Stimulated activated CD4-positive, alpha-beta T cell treated with anti-CD3 and anti-CD28 coated beads, Interleukin-4, amount 100 ng/mL, for 24 hours (primary cell): ENCODE measurements at regions not wholly inside any gene's neighbourhood (a gene's known extent, or its start where the extent isn't known, plus 50 kb on each side); places are given as distances from the start of the nearest gene placed in this dataset.
"Not testable (repeated sequence)": the region's sequence is repeated elsewhere in the genome, so short reads cannot be mapped to it uniquely, and the experiment has no call there.

Experiments
- DNase-seq: peaks from one replicate; pipeline ENCODE4 v3.0.0-alpha.2; 2020

- DNase-seq, result no peak
Measured at GRCh38 chr6:53446151-53446550, 97.4 kb upstream of the ELOVL5 start.

GRCh38 chr6:53441761-53442160, 93.0 kb upstream of the ELOVL5 start:
- no peak for DNase-seq

DNA sequence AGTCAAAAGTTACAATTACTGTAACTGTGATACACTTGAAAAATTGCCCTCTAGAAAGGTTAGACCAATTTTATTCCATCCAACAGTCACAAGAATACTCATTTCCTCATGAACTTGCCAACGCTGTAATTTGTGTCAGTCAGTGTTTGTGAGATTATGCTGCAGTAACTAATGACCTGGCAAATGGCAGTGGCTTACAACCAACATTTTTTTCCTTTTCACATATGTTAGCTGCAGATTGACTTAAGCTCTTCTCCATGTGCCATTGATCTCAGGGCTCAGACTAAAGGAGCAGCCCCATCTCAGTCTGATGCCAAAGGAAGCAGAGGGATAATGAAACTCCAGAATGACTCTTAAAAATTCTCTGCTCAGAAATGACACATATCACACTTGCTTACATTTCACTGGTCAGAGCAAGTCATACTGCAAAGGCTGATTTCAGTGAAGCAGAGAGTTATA, 92.3 kb upstream of the ELOVL5 start:
- no peak for DNase-seq

DNA sequence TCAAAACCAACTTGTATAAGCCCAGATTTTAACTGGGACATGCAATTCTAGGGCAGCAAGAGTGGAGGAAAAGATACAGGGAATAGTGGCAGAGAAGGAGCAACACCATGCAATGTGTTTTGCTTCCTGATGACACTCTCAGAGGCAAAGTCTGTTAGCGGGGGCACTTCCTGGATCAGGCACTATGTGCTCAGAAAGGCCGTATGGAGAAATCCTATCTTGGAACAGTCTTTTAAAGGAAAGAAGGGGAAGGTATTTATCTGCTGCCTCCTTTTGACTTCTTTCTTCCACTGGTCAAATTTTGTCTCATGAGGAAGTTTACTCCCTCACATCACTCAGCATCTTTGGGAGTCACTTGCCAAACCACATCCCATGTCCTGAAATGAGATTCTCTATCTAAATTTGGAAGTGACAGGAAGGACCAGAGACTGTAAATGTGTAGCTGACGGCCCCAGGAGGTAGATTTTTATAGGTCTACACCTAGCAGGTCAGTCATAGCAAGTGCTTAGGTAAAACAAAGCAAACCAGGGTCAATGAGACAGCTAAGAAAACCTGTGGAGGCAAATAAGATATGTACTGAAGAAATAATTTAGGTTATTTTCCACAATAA, 91.7 kb upstream of the ELOVL5 start:
- DNase-seq, result no peak

GRCh38 chr6:53439556-53439955, 90.8 kb upstream of the ELOVL5 start:
- DNase-seq, result no peak

DNA sequence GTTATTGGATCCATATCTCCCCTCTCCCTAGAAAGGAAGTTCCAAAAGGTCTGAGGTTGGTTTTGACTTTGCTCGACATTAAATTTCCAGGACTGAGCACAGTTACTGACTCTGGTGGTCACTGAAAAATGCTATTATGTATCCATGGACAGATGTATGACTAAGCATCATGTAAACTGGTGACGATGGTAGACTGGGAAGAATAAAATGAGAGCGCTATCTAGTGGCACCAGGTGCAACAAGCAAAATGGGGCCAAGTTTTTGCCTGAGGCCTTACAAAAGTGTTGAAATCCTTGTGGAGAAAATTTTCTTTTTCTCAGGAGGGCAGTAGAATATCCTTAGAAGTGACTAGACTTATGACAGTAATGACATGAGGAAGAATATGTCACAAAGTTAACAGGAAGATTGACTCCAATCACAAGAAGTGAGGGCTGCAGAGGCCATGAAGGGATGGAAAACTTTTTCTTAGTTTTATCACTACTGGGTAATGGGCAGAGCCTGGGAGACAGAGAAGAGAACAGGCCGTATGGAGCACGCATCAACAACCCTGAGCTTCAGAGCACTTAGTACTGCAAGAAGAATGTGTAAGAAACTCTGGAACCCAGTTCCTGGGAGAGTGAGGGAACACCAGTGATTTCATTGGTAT, 88.9 kb upstream of the ELOVL5 start:
- DNase-seq, result peak; percentile 22

- DNase-seq, result no peak
Measured at GRCh38 chr6:53436526-53437303, 88.0 kb upstream of the ELOVL5 start.

DNA sequence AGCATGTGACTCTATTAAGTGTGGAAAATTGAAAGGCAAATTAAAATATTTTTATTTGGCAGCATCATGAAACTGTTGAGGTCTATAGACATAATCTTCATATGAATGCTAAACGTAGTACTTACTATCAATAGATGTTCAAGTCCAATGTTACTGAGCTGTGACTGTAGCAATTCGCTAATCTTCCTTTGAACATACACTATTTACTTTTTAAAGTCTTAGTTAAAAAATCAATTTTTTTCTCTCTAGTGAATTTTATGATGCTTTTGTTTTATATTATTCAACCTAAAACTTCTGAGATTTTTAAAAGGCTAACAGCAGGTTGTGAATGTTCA, 85.2 kb upstream of the ELOVL5 start:
- DNase-seq, result no peak

GRCh38 chr6:53433261-53433950, 84.7 kb upstream of the ELOVL5 start:
- no peak for DNase-seq

DNA sequence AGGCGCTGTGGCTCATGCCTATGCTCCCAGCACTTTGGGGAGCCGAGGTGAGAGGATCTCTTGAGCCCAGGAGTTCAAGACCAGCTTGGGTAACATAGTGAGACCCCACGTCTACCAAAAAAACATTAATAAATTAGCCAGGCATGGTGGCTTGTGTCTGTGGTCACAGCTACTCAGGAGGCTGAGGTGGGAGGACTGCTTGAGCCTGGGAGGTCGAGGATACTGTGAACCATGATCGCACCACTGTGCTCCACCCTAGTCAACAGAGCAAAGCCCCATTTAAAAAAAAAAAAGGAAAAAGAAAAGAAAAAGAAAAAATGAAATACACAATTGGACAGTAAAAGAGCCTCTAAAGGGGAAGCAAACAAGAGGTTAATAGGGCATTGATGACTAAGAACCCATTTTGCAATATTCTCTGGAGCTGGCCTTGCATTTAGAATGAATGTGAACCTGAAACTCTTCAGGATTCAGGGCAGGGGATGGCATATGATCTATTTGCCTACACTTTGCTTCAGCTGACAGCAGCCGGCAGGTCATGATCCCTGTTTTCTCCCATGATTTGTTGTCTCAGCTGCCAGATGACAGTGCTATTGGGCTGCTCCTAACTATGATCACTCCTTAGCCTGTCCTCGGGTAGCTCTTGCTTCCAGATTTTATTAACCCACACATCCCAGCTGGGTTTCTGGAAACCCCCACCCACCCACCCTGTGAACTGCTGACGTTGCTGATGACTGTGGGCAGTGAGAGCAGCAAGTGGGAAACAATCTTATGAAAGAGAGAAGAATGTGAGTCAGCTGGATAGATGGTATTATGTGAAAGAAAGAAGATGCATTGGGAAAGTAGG, 83.8 kb upstream of the ELOVL5 start:
- no peak for DNase-seq

DNA sequence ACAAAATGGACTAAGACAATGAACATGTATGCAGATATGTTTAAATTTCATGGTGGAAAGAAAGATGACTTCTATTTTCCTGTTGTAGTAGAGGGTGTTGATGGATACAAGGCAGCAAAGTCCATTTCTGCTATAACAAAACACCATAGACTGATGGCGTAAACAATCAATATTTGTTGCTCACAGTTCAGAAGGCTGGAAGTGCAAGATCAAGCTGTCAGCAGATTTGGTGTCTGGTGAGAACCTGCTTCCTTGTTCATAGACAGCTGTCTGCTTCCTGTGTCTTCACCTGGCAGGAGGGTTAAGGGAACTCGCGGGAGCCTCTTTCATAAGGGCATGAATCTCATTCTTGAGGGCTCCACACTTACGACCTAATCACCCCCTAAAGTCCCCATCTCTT, 83.0 kb upstream of the ELOVL5 start:
- no peak for DNase-seq

- no peak for DNase-seq
Measured at GRCh38 chr6:53429401-53429800, 80.7 kb upstream of the ELOVL5 start.

- DNase-seq, result no peak
Measured at GRCh38 chr6:53428886-53429285, 80.1 kb upstream of the ELOVL5 start.

DNA sequence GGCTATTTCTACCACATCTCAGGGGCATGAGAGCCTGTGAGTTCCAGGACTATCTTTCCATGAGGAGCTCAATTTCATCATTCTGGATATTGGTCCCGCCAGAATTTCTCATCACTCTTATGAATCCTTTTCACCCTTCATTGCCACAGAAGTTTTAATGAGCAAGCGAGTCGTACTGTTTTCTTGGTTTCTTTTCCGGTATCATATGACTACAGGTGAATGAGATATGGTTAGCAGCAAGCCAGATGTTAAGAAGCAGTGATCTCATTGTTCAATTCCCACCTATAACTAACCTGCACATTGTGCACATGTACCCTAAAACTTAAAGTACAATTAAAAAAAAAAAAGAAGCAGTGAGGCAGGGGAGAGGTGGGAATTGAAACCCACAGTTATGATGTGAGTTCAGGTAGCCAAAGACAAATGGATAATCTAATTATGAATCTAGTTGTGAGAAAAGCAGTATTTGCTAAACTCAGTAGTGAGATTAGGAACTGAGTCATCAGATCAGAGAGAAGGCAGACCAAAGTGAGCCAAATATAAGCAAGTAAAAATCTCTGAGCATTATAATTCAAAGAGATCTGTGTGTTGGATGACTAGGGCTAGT, 78.0 kb upstream of the ELOVL5 start:
- no peak for DNase-seq

GRCh38 chr6:53426117-53426516, 77.4 kb upstream of the ELOVL5 start:
- DNase-seq, result no peak

GRCh38 chr6:53424976-53425718, 76.4 kb upstream of the ELOVL5 start:
- DNase-seq, result no peak

DNA sequence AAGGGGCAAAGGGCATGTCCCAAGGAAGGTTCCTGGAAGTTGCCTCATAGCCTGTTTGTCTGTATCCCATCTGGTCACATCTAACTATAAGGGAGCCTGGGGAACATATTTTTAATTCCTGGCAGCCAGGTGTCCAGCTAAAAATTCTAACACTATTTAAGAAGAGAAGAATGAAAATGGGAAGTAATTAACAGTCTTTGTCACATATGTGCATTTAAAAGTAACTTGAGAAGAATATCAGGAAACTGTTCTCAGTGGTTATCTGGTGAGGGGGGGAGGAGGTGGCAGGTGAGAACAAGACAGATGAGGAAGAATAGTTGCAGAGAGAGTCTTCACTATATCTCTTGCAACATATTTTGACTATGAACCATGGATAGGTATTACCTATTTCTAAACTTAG, 75.5 kb upstream of the ELOVL5 start:
- no peak for DNase-seq

GRCh38 chr6:53423560-53423959, 74.8 kb upstream of the ELOVL5 start:
- not testable (repeated sequence) for DNase-seq

DNA sequence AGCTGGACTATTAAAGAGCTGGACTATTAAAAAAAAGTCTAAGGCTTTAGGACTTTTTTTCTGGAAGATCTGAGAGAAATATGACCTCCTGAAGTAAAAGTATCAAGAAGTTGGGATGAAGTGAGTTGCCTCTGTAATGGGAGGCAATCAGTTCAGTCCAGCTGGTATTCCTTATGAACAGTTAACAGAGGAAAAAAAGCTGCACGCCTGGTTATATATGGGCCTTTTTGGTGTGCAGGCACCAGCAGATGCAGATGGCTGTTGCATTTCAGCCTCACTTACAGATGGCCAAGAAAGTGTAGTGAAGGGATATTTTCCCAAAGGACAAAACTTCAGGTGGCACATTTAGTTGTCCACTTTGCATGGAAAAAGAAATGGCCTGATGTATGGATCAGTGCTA, 70.3 kb upstream of the ELOVL5 start:
- no peak for DNase-seq

DNA sequence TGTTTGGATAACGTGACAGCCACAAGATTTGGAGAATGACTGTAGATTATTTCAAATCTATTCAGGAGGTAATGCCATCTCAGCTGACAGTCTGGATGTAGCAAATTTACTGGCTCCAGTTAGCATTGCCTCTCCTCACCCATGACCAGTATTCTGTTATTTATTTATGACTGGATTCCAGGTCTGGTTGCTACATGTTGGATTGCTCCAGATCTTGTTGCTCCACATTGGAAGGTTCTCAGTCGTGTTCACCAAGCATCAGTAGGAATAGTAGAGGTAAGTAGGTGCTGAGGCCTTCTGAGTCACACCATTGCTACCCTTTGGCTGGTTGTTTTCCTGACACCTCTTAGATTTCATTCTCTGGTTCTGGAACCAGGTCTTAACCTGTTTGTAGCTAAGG, 69.5 kb upstream of the ELOVL5 start:
- DNase-seq, result no peak

DNA sequence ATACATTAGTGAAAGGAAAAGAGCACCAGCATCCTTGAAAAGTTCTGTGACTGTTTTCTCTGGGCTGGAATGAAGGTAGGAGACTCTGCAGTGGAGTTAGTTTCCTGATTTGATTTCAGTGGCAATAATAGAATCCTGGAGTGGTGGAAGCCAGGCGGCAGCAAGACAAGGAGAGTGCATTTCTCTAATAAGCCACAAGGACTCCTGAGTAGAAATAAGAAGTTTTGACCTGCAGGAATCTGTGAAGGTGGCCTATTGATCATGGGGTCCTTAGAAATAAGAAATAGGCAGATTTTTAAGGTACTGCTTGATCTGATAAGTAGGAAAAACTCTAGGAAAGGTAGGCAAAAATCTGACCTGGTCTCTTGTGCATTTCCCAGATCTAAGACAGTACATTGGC, 68.4 kb upstream of the ELOVL5 start:
- no peak for DNase-seq

GRCh38 chr6:53413326-53413725, 64.6 kb upstream of the ELOVL5 start:
- DNase-seq, result no peak
